Activated CD8-positive, alpha-beta memory T cell treated with anti-CD3 and anti-CD28 coated beads for 36 hours (primary cell): ENCODE measurements at regions not wholly inside any gene's neighbourhood (a gene's known extent, or its start where the extent isn't known, plus 50 kb on each side); places are given as distances from the start of the nearest gene placed in this dataset.

ENCODE experiments used
- CTCF ChIA-PET: fragments of 350-600 bp; sonication (Branson Sonifier 250); formaldehyde crosslinking; loops from one replicate; lab custom pipeline; 2021; ENCODE audit warnings: antibody characterized with exemption; lab: Charles Lee
- POLR2A ChIA-PET: fragments of 350-600 bp; sonication (Branson Sonifier 250); formaldehyde crosslinking; loops from one replicate; lab custom pipeline; 2021; ENCODE audit warnings: antibody characterized with exemption; lab: Charles Lee

DNA sequence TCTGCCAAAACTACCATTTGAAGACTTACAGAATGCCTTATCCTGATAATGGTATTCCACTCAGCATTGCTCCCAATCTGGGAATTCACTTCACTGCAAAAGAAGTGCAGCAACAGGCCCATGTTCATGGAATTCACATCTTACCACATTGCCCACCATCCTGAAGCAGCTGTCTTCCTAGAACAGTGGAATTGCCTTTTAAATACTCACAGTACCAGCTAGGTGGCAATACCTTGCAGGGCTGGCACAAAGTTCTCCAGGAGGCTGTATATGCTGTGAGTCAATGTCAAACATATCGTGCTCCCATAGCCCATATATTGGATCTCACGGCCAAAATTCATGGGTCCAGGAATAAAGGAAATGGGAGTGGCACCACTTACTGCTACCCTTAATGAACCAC is 83.8 kb upstream of the PLEKHG7 start:
- CTCF ChIA-PET = no interaction called here
- POLR2A ChIA-PET = no interaction called here

DNA sequence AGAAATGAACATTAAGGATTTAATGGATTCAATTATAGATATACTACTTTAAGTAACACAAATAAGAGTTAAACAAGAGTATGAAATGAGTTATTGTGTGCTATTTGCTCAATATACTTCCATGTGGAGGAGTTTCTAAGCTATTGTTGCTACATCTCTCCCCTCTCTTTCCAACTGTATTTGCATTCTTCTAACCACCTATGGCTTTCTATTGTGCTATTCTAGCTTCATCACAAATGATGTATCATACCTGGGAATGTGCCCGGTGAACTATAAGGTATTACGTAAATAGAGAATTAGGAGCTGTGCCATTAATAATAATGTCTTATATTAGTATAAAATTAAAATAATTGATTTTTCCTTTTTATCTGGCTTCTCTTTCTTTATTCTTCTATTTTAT is 87.1 kb upstream of the PLEKHG7 start:
- POLR2A ChIA-PET = no interaction called here
- CTCF ChIA-PET = no interaction called here

GRCh38 chr12:92615086-92615485 is 87.7 kb upstream of the PLEKHG7 start:
- ChIA-PET CTCF (no interaction called here), POLR2A (no interaction called here)

DNA sequence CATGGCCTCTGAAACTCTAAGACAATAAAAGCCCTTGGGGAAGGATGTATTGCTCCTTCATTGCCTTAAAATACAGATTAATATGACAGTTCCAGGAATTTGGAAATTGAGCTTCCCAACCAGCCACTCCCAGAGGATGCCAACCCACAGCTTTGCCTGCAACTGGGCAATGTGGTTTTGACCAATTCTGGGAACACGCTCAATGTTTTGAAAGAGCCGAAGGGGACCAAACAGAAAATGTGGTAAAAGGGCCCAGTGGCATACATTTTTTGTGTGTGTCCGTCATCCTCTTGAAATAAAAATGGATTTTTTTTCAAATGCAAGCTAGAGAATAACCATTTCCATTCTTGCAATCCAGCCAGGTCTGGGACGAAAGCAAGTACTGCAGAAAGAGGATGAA is 88.3 kb upstream of the PLEKHG7 start:
- POLR2A ChIA-PET = no interaction called here
- CTCF ChIA-PET = no interaction called here

- CTCF ChIA-PET = interaction anchor here (1.2 kb wide), 1 partner anchor 14 kb away, joined by 3 read pairs; no protein-coding TSS in a partner anchor
- POLR2A ChIA-PET = no interaction called here
Measured at GRCh38 chr12:92614001-92614400, 88.8 kb upstream of the PLEKHG7 start.

- CTCF ChIA-PET = interaction anchor here (0.9 to 1.2 kb wide), 2 partner anchors 15 to 538 kb away, joined by 3 read pairs; no protein-coding TSS in a partner anchor
- POLR2A ChIA-PET = no interaction called here
Measured at GRCh38 chr12:92612611-92613010, 90.2 kb upstream of the PLEKHG7 start.

DNA sequence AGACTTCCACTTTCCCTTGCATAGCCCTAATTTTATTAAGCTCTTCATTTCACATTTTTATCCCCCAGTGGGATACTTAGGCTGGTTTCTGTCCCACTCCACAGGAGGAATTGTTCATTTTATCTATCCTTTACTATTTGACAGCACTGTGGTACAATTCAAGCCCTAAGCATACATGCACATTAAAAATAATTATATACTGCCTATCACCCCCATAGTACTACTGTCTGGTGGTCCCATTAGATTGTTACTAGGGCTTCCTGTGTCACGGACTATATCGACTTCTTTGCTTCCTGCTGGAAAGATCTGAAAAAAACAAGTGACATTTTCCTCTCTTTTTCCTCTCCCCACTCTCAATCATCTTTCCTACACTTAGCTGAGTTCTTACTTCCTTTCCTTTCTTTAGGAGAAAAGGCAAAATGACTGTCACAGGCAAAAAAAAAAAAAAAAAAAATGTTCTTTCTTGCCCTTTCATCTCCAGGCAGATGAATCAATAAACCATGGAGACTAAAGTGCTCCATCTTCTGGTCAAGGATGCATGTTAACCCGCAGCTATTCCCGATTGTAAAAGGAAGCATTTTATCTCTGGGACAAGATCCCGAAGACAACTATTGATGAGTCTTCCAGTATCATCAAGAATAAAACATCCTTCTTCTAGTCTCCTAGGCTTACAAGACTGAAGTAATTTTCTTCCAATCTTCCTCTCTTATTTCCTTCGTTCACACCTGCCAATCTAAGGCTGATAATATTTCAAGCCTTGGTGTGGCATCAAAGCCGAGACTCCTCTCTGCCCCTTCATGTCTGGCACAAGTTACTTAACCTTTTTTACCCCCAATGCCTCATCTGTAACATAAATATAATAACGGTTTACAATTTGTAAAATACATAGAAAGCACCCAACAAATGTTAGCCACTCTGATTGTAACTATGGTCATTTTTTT is 94.4 kb upstream of the PLEKHG7 start:
- ChIA-PET CTCF (interaction anchor here (0.6 to 0.7 kb wide), 3 partner anchors 38 to 344 kb away, joined by 3 to 4 read pairs (median 4); no protein-coding TSS in a partner anchor), POLR2A (no interaction called here)

DNA sequence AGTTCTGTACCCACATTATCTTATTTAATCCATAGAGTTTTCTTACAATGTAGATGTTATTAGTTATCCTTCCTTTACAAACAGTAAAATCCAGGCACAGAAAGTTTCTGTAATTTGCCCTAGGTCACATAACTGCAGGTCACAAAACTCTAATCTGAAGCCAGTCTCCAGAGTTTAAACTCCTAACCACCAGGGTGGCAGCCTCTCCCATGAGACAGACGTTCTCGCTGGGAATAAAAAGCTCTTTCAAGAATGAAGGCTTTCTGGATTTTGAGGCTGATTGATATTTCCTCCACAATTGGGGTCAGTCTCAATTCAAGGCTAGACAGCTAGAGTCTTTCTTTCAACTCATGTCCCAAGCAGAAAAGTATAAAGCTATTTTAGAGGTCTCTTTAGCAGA is 95.8 kb upstream of the PLEKHG7 start:
- ChIA-PET POLR2A (no interaction called here), CTCF (no interaction called here)

GRCh38 chr12:92605621-92606170 is 97.1 kb upstream of the PLEKHG7 start:
- ChIA-PET CTCF (no interaction called here), POLR2A (no interaction called here)

GRCh38 chr12:92604786-92605185 is 98.0 kb upstream of the PLEKHG7 start:
- POLR2A ChIA-PET = no interaction called here

GRCh38 chr12:92603741-92604432 is 98.9 kb upstream of the PLEKHG7 start:
- CTCF ChIA-PET = interaction anchor here (1.3 kb wide), 1 partner anchor 100 kb away, joined by 3 read pairs; no protein-coding TSS in a partner anchor
- POLR2A ChIA-PET = no interaction called here

More at GRCh38 chr12:92604786-92605185, 98.0 kb upstream of the PLEKHG7 start:
- CTCF ChIA-PET = interaction anchor here (1.3 kb wide), 1 partner anchor 101 kb away, joined by 3 read pairs; no protein-coding TSS in a partner anchor

- ChIA-PET POLR2A (no interaction called here), CTCF (interaction anchor here (1.3 kb wide), 1 partner anchor 99 kb away, joined by 3 read pairs; no protein-coding TSS in a partner anchor)
Measured at GRCh38 chr12:92602930-92603623, 99.7 kb upstream of the PLEKHG7 start.

- ChIA-PET POLR2A (no interaction called here), CTCF (no interaction called here)
Measured at GRCh38 chr12:92602476-92602875, 100.3 kb upstream of the PLEKHG7 start.

DNA sequence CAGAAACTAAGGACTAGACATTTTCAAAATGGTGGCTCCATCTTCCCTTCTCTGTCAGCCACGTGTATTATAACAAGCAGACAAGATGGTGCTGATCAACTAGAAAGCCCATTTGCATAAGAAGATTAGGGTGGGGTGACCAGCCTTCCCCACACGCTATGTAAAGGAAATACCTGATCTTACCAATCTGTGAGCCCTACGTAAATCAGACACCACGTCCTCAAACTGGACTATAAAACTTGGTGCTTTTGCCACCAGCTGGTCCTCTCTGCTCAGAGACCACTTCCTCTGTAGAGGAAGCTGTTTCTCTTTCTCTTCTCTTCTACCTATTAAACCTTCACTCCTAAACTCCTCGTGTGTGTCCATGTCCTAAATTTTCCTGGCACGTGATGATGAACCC is 101.1 kb upstream of the PLEKHG7 start:
- ChIA-PET CTCF (no interaction called here), POLR2A (no interaction called here)

GRCh38 chr12:92601176-92601575 is 101.6 kb upstream of the PLEKHG7 start:
- POLR2A ChIA-PET = no interaction called here
- CTCF ChIA-PET = no interaction called here

DNA sequence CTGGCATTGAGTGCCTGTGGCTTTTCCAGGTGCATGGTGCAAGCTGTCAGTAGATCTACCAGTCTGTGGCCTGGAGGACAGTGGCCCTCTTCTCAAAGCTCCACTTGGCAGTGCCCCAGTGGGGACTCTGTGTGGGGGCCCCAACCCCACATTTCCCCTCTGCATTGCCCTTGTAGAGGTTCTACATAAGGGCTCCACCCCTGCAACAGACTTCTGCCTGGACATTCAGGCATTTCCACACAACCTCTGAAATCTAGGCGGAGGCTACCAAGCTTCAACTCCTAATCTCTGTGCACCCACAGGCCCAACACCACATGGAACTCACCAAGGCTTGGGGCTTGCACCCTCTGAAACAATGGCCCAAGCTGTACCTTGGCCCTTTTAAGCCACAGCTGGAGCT is 102.7 kb upstream of the PLEKHG7 start:
- POLR2A ChIA-PET = no interaction called here
- CTCF ChIA-PET = no interaction called here

- CTCF ChIA-PET = no interaction called here
- POLR2A ChIA-PET = interaction anchor here (0.7 kb wide), 1 partner anchor 452 kb away, joined by 5 read pairs; the partner anchor contains the start of gene BTG1
Measured at GRCh38 chr12:92597997-92598396, 104.8 kb upstream of the PLEKHG7 start.

DNA sequence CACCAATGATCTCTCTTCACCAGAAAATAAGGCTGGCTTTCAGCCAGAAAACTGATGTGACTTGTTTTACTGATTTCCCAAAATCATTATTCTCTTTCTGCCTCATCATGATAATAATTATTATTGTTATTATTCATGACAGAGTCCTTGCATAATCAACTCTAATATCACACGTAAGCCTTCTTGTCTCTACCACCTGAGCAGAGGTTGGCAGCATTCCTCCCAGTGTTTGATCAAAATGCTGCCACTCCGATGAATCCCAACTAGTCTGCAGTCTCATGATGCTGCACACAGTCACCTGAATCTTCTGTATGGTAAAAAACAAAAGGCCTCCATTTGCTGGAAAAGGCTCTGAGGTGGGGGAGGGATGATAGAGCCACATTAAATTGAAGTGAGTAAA is 105.7 kb upstream of the PLEKHG7 start:
- POLR2A ChIA-PET = interaction anchor here (0.8 kb wide), 1 partner anchor 451 kb away, joined by 3 read pairs; the partner anchor contains the start of gene BTG1

DNA sequence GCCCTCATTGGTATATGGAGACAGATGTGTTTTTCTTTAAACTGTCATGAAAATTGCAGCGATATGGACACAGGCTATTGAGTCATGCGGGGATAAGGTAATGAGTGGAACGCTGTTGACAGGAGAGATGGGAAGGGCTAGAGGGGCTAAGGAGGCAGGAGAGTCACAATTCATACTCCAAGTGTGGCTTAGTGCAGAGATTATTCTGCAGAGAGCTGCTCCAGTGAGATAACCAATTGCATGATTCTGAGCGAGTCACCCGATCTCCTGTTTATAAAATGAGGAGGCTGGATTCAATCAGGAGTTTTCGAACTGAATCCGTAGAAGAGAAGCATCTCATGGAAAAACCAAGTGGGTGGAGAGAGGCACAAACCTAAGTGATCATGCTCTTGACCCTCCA is 106.4 kb upstream of the PLEKHG7 start:
- CTCF ChIA-PET = no interaction called here
- POLR2A ChIA-PET = no interaction called here

More for the DNA sequence above, 105.7 kb upstream of the PLEKHG7 start:
- CTCF ChIA-PET = no interaction called here
